HFF-Myc (cell line): ENCODE measurements at regions not wholly inside any gene's neighbourhood (a gene's known extent, or its start where the extent isn't known, plus 50 kb on each side); places are given as distances from the start of the nearest gene placed in this dataset.

Experiments used
- DNase-seq: peaks from one replicate; pipeline ENCODE4 v3.0.0-alpha.2; 2011; ENCODE audit warnings: low read depth; ENCODE audit errors: extremely low read depth
- H3K4me3 ChIP-seq: replicated peaks from 2 replicates; pipeline ENCODE4 v1.5.1; 2011; ENCODE audit warnings: low read depth, mild to moderate bottlenecking, control low read depth, low read length
- TF ChIP-seq, protein P1 (sequence below): IDR thresholded peaks from 2 replicates; pipeline ENCODE4 v1.5.1; 2012; ENCODE audit warnings: mild to moderate bottlenecking, low read depth, low read length, control low read depth; ENCODE audit errors: missing control alignments

DNA sequence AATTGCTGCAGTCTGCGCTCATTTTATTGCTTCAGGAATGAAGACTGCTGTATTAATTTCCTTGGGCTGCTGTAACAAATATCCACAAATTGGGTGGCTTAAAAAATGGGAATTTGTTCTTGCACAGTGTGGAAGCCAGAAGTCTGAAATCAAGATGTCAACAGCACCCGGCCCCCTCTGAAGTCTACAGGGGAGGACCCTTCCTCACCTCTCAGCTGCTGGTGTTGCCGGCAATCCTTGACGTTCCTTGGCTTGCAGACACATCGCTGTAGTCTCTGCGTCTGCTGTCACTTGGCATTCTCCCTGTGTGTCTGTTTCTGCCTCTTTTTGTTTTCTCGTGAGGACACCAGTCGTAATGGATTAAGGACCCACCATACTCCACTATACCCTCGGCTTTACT lies 166.2 kb downstream of the PTPN20 start:
- no peak for DNase-seq
- TF ChIP-seq, protein P1, sequence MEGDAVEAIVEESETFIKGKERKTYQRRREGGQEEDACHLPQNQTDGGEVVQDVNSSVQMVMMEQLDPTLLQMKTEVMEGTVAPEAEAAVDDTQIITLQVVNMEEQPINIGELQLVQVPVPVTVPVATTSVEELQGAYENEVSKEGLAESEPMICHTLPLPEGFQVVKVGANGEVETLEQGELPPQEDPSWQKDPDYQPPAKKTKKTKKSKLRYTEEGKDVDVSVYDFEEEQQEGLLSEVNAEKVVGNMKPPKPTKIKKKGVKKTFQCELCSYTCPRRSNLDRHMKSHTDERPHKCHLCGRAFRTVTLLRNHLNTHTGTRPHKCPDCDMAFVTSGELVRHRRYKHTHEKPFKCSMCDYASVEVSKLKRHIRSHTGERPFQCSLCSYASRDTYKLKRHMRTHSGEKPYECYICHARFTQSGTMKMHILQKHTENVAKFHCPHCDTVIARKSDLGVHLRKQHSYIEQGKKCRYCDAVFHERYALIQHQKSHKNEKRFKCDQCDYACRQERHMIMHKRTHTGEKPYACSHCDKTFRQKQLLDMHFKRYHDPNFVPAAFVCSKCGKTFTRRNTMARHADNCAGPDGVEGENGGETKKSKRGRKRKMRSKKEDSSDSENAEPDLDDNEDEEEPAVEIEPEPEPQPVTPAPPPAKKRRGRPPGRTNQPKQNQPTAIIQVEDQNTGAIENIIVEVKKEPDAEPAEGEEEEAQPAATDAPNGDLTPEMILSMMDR, result no peak
- H3K4me3 ChIP-seq, result no peak overlapping the region

DNA sequence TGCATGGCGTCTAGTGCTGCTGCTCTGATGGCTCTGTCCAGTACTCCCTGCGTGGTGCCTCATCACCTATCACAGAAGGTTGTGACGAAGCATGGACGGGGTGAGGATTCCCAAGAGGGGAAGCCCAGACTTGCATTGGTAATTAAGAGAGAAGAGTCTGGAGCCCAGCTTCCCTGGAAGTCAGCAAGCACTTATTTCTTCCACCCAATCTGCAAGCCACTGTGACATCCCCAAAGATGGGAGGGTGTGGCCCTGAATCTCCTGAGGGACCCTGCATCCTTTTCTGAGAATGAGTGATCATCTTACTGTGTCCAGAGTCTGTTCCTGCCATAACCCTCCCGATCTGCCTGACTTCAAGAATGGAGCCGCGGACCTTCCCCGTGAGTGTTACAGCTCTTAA lies 166.7 kb downstream of the PTPN20 start:
- TF ChIP-seq, protein P1, result no peak
- H3K4me3 ChIP-seq, result no peak overlapping the region
- no peak for DNase-seq

DNA sequence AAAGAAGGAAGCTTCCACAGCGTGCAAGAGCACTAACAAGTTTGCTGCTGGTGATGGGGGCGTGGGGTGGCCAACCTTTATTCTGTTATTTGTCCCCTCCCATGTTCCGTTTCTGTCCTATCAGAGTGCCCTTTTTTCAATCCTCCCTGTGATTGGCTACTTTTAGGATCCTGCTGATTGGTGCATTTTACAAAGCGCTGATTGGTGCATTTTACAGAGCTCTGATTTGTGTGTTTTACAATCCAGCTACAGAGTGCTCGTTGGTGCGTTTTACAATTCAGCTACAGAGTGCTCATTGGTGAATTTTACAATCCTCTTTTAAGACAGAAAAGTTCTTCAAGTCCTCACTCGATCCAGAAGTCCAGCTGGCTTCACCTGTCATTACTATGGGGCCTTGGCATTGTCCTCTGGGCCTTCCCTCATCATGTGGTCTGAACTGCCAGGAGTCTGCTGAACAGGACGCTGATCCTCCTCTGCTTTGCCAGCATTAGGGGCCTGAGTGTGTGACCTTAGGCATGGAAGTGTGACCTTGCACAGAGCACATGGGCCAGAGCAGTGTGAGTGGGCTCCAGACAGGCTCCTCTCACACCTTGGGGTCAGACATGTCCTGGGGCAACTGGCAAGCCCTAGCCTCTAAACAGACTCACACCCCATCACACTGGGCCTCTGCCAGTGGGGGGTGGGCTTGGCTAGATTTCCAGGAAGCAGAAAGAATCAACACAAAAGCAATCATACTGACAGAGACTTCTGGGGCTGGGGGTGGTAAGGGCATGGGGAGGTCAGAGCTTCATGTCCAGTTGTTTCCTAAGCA lies 167.4 kb downstream of the PTPN20 start:
- DNase-seq, result no peak
- TF ChIP-seq, protein P1, result no peak

DNA sequence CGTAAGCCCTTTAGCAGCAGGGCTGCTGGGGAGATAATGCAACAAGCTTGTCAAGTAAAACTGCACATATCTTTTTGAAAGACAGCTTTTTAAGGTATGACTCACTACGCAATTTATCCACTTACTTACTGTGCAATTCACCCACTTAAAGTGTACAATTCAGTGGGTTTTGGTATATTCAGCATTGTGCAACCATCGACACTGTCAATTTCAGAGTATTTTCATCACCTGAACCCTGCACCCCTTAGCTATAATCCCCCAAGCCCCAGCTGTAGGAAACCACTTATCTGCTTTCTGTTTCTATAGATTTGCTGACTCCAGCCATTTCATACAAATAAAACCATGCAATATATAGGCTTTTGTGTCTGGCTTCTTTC lies 168.0 kb downstream of the PTPN20 start:
- no peak for DNase-seq
- H3K4me3 ChIP-seq, result no peak overlapping the region
- TF ChIP-seq, protein P1, result no peak

More for the DNA sequence above, 167.4 kb downstream of the PTPN20 start:
- no peak overlapping the region for H3K4me3 ChIP-seq

DNA sequence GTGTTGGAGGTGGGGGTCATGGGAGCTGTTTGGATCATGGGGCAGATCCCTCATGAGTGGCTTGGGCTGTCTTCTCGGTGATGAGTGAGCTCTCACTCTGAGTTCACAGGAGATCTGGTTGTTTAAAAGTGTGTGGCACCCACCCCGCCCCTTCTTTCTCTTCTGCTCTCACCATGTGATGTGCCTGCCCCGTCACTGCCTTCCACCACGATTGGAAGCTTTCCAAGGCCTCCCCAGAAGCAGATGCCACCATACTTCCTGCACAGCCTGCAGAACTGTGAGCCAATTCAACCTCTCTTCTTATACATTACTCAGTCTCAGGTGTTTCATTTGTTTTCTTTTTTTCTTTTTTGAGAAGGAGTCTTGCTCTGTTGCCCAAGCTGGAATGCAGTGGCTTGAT lies 170.0 kb downstream of the PTPN20 start:
- DNase-seq, result no peak
- TF ChIP-seq, protein P1, result no peak

DNA sequence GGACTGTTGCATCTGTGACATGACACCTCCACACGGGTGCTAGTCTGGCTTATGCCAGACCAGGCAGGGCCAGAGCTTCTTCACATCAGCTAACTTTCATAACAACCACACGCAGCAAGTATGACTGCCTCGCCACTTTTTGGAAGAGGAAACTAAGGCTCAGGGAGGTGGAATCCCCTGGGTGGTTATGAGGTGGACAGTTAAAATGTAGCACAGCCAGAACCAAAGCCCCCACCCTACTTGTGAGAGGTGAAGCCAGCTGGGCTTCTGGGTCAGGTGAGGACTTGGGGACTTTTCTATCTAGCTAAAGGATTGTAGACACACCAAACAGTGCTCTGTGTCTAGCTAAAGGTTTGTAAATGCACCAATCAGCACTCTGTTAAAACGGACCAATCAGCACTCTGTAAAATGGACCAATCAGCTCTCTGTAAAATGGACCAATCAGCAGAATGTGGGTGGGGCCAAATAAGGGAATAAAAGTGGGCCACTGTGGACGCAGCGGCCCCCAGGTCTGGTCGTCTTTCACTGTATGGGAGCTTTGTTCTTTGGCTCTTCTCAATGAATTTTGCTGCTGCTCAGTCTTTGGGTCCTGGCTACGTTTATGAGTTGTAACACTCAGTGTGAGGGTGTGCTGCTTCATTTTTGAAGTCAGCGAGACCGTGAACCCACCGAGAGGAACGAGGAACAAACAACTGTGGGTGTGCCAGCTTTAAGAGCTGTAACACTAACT lies 171.0 kb downstream of the PTPN20 start:
- no peak for DNase-seq
- H3K4me3 ChIP-seq, result no peak overlapping the region
- TF ChIP-seq, protein P1, result no peak

More for the DNA sequence above, 170.0 kb downstream of the PTPN20 start:
- no peak overlapping the region for H3K4me3 ChIP-seq
